ENCODE measurements at regions not wholly inside any gene's neighbourhood (a gene's known extent, or its start where the extent isn't known, plus 50 kb on each side); places are given as distances from the start of the nearest gene placed in this dataset.

DNA sequence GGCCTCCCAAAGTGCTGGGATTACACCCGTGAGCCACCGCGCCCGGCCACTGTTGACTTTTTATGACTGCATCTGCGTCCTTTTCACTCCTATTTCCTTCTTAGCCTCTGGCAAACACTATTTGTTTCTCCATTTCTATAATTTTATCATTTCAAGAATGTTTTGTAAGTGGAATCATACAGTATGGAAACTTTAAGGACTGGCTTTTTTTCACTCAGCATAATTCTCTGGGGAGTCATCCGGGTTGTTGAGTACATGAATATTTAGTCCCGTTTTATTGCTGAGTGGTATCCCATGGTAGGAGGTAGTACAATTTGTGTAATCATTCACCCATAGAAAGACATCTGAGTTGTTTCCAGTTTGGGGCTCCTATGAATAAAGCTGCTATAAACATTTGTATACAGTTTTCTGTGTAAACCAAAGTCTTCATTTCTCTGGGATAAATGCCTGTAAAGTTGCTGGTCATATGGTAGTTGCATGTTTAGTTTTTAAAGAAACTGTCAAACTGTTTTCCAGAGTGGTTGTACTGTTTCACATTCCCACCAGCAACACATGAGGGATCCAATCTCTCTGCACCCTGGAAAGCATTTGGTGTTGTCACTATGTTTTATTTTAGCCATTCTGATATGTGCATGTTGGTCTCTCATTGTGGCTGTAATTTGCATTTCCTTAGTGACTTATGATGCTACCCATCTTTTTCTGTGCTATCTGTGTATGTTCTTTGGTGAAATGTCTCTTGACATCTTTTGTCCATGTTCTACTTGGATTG lies 139.6 kb upstream of the EEPD1 start:
- in situ Hi-C loops (cut with MboI; ENCODE audit: low sequenced_read_pairs), result no loop called here
- Histone ChIP-seq H2BK120ac (ENCODE audit: low read depth, low read length) (no peak overlapping the region), H3K56ac (ENCODE audit: extremely low read depth, insufficient read depth, low read length) (no peak overlapping the region), H2AFZ (replicated peaks; ENCODE audit: low read length, poor library complexity) (no peak overlapping the region), H3K18ac (ENCODE audit: low read depth, low read length) (no peak overlapping the region; the same call in 1 of the 2 replicates), H2BK15ac (ENCODE audit: low read depth, low read length) (no peak overlapping the region), H3K9me3 (ENCODE audit: control insufficient read depth, insufficient read depth, low read length) (peaks cover 3% of the 10 kb centered on the region; the same call in 1 of the 2 replicates), H4K5ac (ENCODE audit: low read depth, low read length) (no peak overlapping the region), H3K14ac (replicated peaks; ENCODE audit: low read depth, low read length) (no peak overlapping the region), H4K8ac (ENCODE audit: low read depth in 2 of 2, low read length in 2 of 2) (no peak overlapping the region), H3K27ac (ENCODE audit: insufficient read depth, low read length) (no peak overlapping the region), H3K9ac (ENCODE audit: low read depth, low read length) (no peak overlapping the region), H3K4me2 (ENCODE audit: low read depth, low read length) (no peak overlapping the region), H3K23ac (ENCODE audit: low read depth, low read length) (no peak overlapping the region), H3K79me1 (ENCODE audit: low read depth in 1 of 2, low read length in 2 of 2) (no peaks in the 10 kb centered on the region), H3K36me3 (ENCODE audit: control insufficient read depth, insufficient read depth, low read length) (no peaks in the 10 kb centered on the region), H4K20me1 (ENCODE audit: insufficient read depth, low read length) (no peaks in the 10 kb centered on the region), H3K4ac (ENCODE audit: low read depth, low read length) (no peak overlapping the region), H2BK5ac (ENCODE audit: low read depth, low read length, poor library complexity, severe bottlenecking) (no peak overlapping the region), H4K91ac (ENCODE audit: insufficient read depth, low read depth, low read length) (no peak overlapping the region; the same call in 1 of the 2 replicates), H3K4me1 (ENCODE audit: control insufficient read depth, insufficient read depth, low read length) (peaks cover 8% of the 10 kb centered on the region), H2BK20ac (ENCODE audit: low read depth, low read length) (no peak overlapping the region), H2AK9ac (replicated peaks; ENCODE audit: low read depth, low read length, poor library complexity) (no peak overlapping the region), H3K9me1 (ENCODE audit: insufficient read depth, low read length) (no peaks in the 10 kb centered on the region), H3K4me3 (ENCODE audit: insufficient read depth, low read depth, low read length) (no peak overlapping the region), H2AK5ac (ENCODE audit: low read depth, low read length) (no peak overlapping the region), H3K27me3 (ENCODE audit: control insufficient read depth, insufficient read depth, low read length) (0 out of 2 replicates have a peak, but pooled peaks cover 3% of the 10 kb centered on the region)
- no CpG with 5 or more reads among the region's 7 CpGs for WGBS, 2 experiments (ENCODE audit: extremely low coverage in 2 of 2, insufficient read length in 1 of 2)
- CTCF ChIA-PET, result interaction anchor here (0.6 kb wide), 1 partner anchor 92 kb away, joined by 4 read pairs; no protein-coding TSS in a partner anchor
- TF ChIP-seq MXI1 (IDR thresholded peaks at IDR 0.05; ENCODE audit: borderline replicate concordance, low read depth, low read length) (no peak), MAFK (IDR thresholded peaks at IDR 0.05; ENCODE audit: low read depth, low read length) (no peak), CHD1 (IDR thresholded peaks at IDR 0.05; ENCODE audit: low read depth, low read length) (no peak), CEBPB (IDR thresholded peaks at IDR 0.05; ENCODE audit: low read depth, low read length) (no peak), MAZ (IDR thresholded peaks at IDR 0.05; ENCODE audit: borderline replicate concordance, low read depth, low read length) (no peak), SMC3 (IDR thresholded peaks at IDR 0.05; ENCODE audit: low read depth, low read length) (no peak), RAD21 (IDR thresholded peaks at IDR 0.05; ENCODE audit: low read length) (no peak), RCOR1 (IDR thresholded peaks at IDR 0.05; ENCODE audit: insufficient replicate concordance, low read length) (no peak), NFE2L2 (IDR thresholded peaks at IDR 0.05; ENCODE audit: low read depth, low read length) (no peak), POLR2A (IDR thresholded peaks at IDR 0.05; ENCODE audit: low read depth, low read length) (no peak), FOS (IDR thresholded peaks at IDR 0.05; ENCODE audit: low read depth, low read length) (no peak), BHLHE40 (IDR thresholded peaks at IDR 0.05; ENCODE audit: low read depth, low read length) (no peak)
- TF ChIP-seq, protein P1, sequence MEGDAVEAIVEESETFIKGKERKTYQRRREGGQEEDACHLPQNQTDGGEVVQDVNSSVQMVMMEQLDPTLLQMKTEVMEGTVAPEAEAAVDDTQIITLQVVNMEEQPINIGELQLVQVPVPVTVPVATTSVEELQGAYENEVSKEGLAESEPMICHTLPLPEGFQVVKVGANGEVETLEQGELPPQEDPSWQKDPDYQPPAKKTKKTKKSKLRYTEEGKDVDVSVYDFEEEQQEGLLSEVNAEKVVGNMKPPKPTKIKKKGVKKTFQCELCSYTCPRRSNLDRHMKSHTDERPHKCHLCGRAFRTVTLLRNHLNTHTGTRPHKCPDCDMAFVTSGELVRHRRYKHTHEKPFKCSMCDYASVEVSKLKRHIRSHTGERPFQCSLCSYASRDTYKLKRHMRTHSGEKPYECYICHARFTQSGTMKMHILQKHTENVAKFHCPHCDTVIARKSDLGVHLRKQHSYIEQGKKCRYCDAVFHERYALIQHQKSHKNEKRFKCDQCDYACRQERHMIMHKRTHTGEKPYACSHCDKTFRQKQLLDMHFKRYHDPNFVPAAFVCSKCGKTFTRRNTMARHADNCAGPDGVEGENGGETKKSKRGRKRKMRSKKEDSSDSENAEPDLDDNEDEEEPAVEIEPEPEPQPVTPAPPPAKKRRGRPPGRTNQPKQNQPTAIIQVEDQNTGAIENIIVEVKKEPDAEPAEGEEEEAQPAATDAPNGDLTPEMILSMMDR (conservative IDR thresholded peaks at IDR 0.05; ENCODE audit: low read depth, low read length), result no peak
- TF ChIP-seq, protein P2, sequence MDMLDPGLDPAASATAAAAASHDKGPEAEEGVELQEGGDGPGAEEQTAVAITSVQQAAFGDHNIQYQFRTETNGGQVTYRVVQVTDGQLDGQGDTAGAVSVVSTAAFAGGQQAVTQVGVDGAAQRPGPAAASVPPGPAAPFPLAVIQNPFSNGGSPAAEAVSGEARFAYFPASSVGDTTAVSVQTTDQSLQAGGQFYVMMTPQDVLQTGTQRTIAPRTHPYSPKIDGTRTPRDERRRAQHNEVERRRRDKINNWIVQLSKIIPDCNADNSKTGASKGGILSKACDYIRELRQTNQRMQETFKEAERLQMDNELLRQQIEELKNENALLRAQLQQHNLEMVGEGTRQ (IDR thresholded peaks at IDR 0.05; ENCODE audit: low read depth, low read length), result no peak
- TF ChIP-seq, protein P3, sequence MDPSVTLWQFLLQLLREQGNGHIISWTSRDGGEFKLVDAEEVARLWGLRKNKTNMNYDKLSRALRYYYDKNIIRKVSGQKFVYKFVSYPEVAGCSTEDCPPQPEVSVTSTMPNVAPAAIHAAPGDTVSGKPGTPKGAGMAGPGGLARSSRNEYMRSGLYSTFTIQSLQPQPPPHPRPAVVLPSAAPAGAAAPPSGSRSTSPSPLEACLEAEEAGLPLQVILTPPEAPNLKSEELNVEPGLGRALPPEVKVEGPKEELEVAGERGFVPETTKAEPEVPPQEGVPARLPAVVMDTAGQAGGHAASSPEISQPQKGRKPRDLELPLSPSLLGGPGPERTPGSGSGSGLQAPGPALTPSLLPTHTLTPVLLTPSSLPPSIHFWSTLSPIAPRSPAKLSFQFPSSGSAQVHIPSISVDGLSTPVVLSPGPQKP (IDR thresholded peaks at IDR 0.05; ENCODE audit: borderline replicate concordance, low read depth, low read length), result no peak
- ATAC-seq (ENCODE audit: low read depth) (no peak), DNase-seq (no peak)
- intact Hi-C loops (cut with micrococcal nuclease), result no loop called here
- no TSS peak for BruUV-seq (replicated peaks)
- POLR2A ChIA-PET (ENCODE audit: unreplicated experiment), result no interaction called here
- dilution Hi-C loops (cut with HindIII; ENCODE audit: low sequenced_read_pairs, unreplicated experiment), result no loop called here
